ENCODE measurements at regions not wholly inside any gene's neighbourhood (a gene's known extent, or its start where the extent isn't known, plus 50 kb on each side); places are given as distances from the start of the nearest gene placed in this dataset.

GRCh38 chr7:16300361-16300895, 120.9 kb downstream of the CRPPA start:
- TF ChIP-seq EZH2 (IDR thresholded peaks at IDR 0.05; ENCODE audit: borderline replicate concordance, low read depth, low read length, severe bottlenecking) (no peak), CTCF (IDR thresholded peaks at IDR 0.05; ENCODE audit: borderline replicate concordance, extremely low read depth, low read length, poor library complexity, severe bottlenecking) (no peak)
- no peaks in the 10 kb centered on the region for H3K27me3 ChIP-seq (ENCODE audit: insufficient read depth, low read length, poor library complexity)
- H3K27ac ChIP-seq (ENCODE audit: low read length), result no peak overlapping the region
- no peaks in the 10 kb centered on the region for H3K4me1 ChIP-seq (ENCODE audit: insufficient read depth, low read length)
- DNase-seq (no peak), ATAC-seq (ENCODE audit: insufficient read depth, low read depth) (no peak)
- H3K79me2 ChIP-seq (ENCODE audit: insufficient read depth, low read length), result no peaks in the 10 kb centered on the region
- no peak overlapping the region for H3K9ac ChIP-seq (ENCODE audit: low read depth, low read length)
- H3K4me3 ChIP-seq (ENCODE audit: low read depth in 1 of 2, low read length in 2 of 2), result no peak overlapping the region
- H4K20me1 ChIP-seq (ENCODE audit: insufficient read depth, low read length), result no peaks in the 10 kb centered on the region
- no peaks in the 10 kb centered on the region for H3K36me3 ChIP-seq (ENCODE audit: insufficient read depth, low read length)
- no peaks in the 10 kb centered on the region for H3K9me3 ChIP-seq (ENCODE audit: insufficient read depth, low read length, severe bottlenecking)
- no peak overlapping the region for H3K4me2 ChIP-seq (ENCODE audit: insufficient read depth, low read length)
- H2AFZ ChIP-seq (ENCODE audit: low read depth, low read length), result no peak overlapping the region

- H3K79me2 ChIP-seq (ENCODE audit: insufficient read depth, low read length), result no peaks in the 10 kb centered on the region
- H3K36me3 ChIP-seq (ENCODE audit: insufficient read depth, low read length), result no peaks in the 10 kb centered on the region
- TF ChIP-seq CTCF (IDR thresholded peaks at IDR 0.05; ENCODE audit: borderline replicate concordance, extremely low read depth, low read length, poor library complexity, severe bottlenecking) (no peak), EZH2 (IDR thresholded peaks at IDR 0.05; ENCODE audit: borderline replicate concordance, low read depth, low read length, severe bottlenecking) (no peak)
- H4K20me1 ChIP-seq (ENCODE audit: insufficient read depth, low read length), result no peaks in the 10 kb centered on the region
- no peak for ATAC-seq (ENCODE audit: insufficient read depth, low read depth)
- DNase-seq, result no peak
- H3K9ac ChIP-seq (ENCODE audit: low read depth, low read length), result no peak overlapping the region
- H3K4me1 ChIP-seq (ENCODE audit: insufficient read depth, low read length), result no peaks in the 10 kb centered on the region
- H2AFZ ChIP-seq (ENCODE audit: low read depth, low read length), result no peak overlapping the region
- no peak overlapping the region for H3K4me3 ChIP-seq (ENCODE audit: low read depth in 1 of 2, low read length in 2 of 2)
- H3K27me3 ChIP-seq (ENCODE audit: insufficient read depth, low read length, poor library complexity), result no peaks in the 10 kb centered on the region
- H3K4me2 ChIP-seq (ENCODE audit: insufficient read depth, low read length), result no peak overlapping the region
- no peak overlapping the region for H3K27ac ChIP-seq (ENCODE audit: low read length)
- H3K9me3 ChIP-seq (ENCODE audit: insufficient read depth, low read length, severe bottlenecking), result no peaks in the 10 kb centered on the region
These were observed 121.5 kb downstream of the CRPPA start for GRCh38 chr7:16299853-16300252.

- DNase-seq, result no peak
- no peak for TF ChIP-seq EZH2 (IDR thresholded peaks at IDR 0.05; ENCODE audit: borderline replicate concordance, low read depth, low read length, severe bottlenecking)
- H3K9ac ChIP-seq (ENCODE audit: low read depth, low read length), result no peak overlapping the region
- no peaks in the 10 kb centered on the region for H3K79me2 ChIP-seq (ENCODE audit: insufficient read depth, low read length)
- H3K4me3 ChIP-seq (ENCODE audit: low read depth in 1 of 2, low read length in 2 of 2), result no peak overlapping the region
- H3K27me3 ChIP-seq (ENCODE audit: insufficient read depth, low read length, poor library complexity), result no peaks in the 10 kb centered on the region
- no peak for ATAC-seq (ENCODE audit: insufficient read depth, low read depth)
- H3K4me2 ChIP-seq (ENCODE audit: insufficient read depth, low read length), result no peak overlapping the region
- no peaks in the 10 kb centered on the region for H3K4me1 ChIP-seq (ENCODE audit: insufficient read depth, low read length)
- no peaks in the 10 kb centered on the region for H4K20me1 ChIP-seq (ENCODE audit: insufficient read depth, low read length)
- no peak overlapping the region for H2AFZ ChIP-seq (ENCODE audit: low read depth, low read length)
- H3K36me3 ChIP-seq (ENCODE audit: insufficient read depth, low read length), result no peaks in the 10 kb centered on the region
- H3K9me3 ChIP-seq (ENCODE audit: insufficient read depth, low read length, severe bottlenecking), result no peaks in the 10 kb centered on the region
- no peak overlapping the region for H3K27ac ChIP-seq (ENCODE audit: low read length)
These were observed 123.1 kb downstream of the CRPPA start for GRCh38 chr7:16298221-16298620.

GRCh38 chr7:16295558-16295957, 125.8 kb downstream of the CRPPA start:
- Histone ChIP-seq H2AFZ (ENCODE audit: low read depth, low read length) (no peak overlapping the region), H3K4me2 (ENCODE audit: insufficient read depth, low read length) (no peak overlapping the region), H3K27me3 (ENCODE audit: insufficient read depth, low read length, poor library complexity) (no peaks in the 10 kb centered on the region), H3K9ac (ENCODE audit: low read depth, low read length) (no peak overlapping the region), H3K36me3 (ENCODE audit: insufficient read depth, low read length) (no peaks in the 10 kb centered on the region), H3K79me2 (ENCODE audit: insufficient read depth, low read length) (no peaks in the 10 kb centered on the region), H3K9me3 (ENCODE audit: insufficient read depth, low read length, severe bottlenecking) (no peaks in the 10 kb centered on the region), H4K20me1 (ENCODE audit: insufficient read depth, low read length) (no peaks in the 10 kb centered on the region), H3K4me1 (ENCODE audit: insufficient read depth, low read length) (no peaks in the 10 kb centered on the region), H3K27ac (ENCODE audit: low read length) (no peak overlapping the region), H3K4me3 (ENCODE audit: low read depth in 1 of 2, low read length in 2 of 2) (no peak overlapping the region)
- DNase-seq, result no peak
- TF ChIP-seq CTCF (IDR thresholded peaks at IDR 0.05; ENCODE audit: borderline replicate concordance, extremely low read depth, low read length, poor library complexity, severe bottlenecking) (no peak), EZH2 (IDR thresholded peaks at IDR 0.05; ENCODE audit: borderline replicate concordance, low read depth, low read length, severe bottlenecking) (no peak)
- ATAC-seq (ENCODE audit: insufficient read depth, low read depth), result no peak
